ENCODE measurements at regions not wholly inside any gene's neighbourhood (a gene's known extent, or its start where the extent isn't known, plus 50 kb on each side); places are given as distances from the start of the nearest gene placed in this dataset.

DNA sequence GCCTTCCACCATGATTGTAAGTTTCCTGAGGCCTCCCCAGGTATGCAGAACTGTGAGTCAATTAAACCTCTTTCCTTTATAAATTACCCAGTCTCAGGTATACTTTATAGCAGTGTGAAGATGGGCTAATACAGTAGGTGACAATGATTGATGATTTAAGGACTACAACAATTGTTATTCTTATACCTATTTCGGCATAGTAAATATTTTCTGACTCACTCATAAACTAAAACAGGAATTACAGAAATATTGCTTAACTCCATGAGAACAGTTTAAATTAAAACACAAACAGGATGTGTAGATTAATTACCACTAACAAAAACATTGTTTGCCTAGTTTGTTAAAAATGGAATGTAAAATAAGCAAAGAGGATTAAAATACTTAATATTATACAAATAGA lies 839.9 kb downstream of the LTN1 start:
- Mint-ChIP-seq H3K4me1 (no peaks in the 10 kb centered on the region), H3K36me3 (no peaks in the 10 kb centered on the region), H3K9me3 (peaks cover 0 to 5% (median 0%) of the 10 kb centered on the region in 11 donors), H3K4me3 (no peak overlapping the region), H3K27me3 (peaks cover 0 to 3% (median 0%) of the 10 kb centered on the region in 5 donors), H3K27ac (no peak overlapping the region)
- ATAC-seq (no peak), DNase-seq (no peak)
- ChIA-PET POLR2A (no interaction called here), CTCF (no interaction called here)
- Histone ChIP-seq H3K4me1 (ENCODE audit: control insufficient read depth in 2 of 2, insufficient read depth in 2 of 2, low read length in 2 of 2) (no peaks in the 10 kb centered on the region), H3K36me3 (ENCODE audit: control insufficient read depth in 2 of 3, insufficient read depth in 3 of 3, low read length in 3 of 3) (no peaks in the 10 kb centered on the region), H3K27ac (ENCODE audit: low read depth, low read length) (no peak overlapping the region), H3K9me3 (ENCODE audit: control insufficient read depth in 2 of 3, low read length in 3 of 3) (no peaks in the 10 kb centered on the region), H3K4me3 (ENCODE audit: low read length) (no peak overlapping the region), H3K27me3 (ENCODE audit: control insufficient read depth in 2 of 2, insufficient read depth in 2 of 2, low read length in 2 of 2) (no peaks in the 10 kb centered on the region)
- intact Hi-C loops (cut with micrococcal nuclease): no loop called here

GRCh38 chr21:28151758-28152157 lies 840.9 kb downstream of the LTN1 start:
- H3K9me3 ChIP-seq (ENCODE audit: control insufficient read depth in 2 of 3, low read length in 3 of 3): no peaks in the 10 kb centered on the region
- POLR2A ChIA-PET: no interaction called here
- no peaks in the 10 kb centered on the region for H3K4me1 Mint-ChIP-seq
- H3K4me1 ChIP-seq (ENCODE audit: control insufficient read depth in 2 of 2, insufficient read depth in 2 of 2, low read length in 2 of 2): no peaks in the 10 kb centered on the region
- H3K27ac ChIP-seq (ENCODE audit: low read depth, low read length): no peak overlapping the region
- H3K9me3 Mint-ChIP-seq: peaks cover 0 to 5% (median 0%) of the 10 kb centered on the region in 11 donors
- CTCF ChIA-PET: no interaction called here
- no peaks in the 10 kb centered on the region for H3K27me3 Mint-ChIP-seq
- no peak for ATAC-seq
- intact Hi-C loops (cut with micrococcal nuclease): no loop called here
- H3K4me3 ChIP-seq (ENCODE audit: low read length): no peak overlapping the region
- no peak for DNase-seq
- no peak overlapping the region for H3K4me3 Mint-ChIP-seq
- H3K27me3 ChIP-seq (ENCODE audit: control insufficient read depth in 2 of 2, insufficient read depth in 2 of 2, low read length in 2 of 2): no peaks in the 10 kb centered on the region
- H3K27ac Mint-ChIP-seq: no peak overlapping the region
- H3K36me3 ChIP-seq (ENCODE audit: control insufficient read depth in 2 of 3, insufficient read depth in 3 of 3, low read length in 3 of 3): no peaks in the 10 kb centered on the region
- H3K36me3 Mint-ChIP-seq: no peaks in the 10 kb centered on the region

- DNase-seq: no peak
- Histone ChIP-seq H3K27ac (ENCODE audit: low read depth, low read length) (no peak overlapping the region), H3K36me3 (ENCODE audit: control insufficient read depth in 2 of 3, insufficient read depth in 3 of 3, low read length in 3 of 3) (no peaks in the 10 kb centered on the region), H3K9me3 (ENCODE audit: control insufficient read depth in 2 of 3, low read length in 3 of 3) (no peaks in the 10 kb centered on the region), H3K4me3 (ENCODE audit: low read length) (no peak overlapping the region), H3K4me1 (ENCODE audit: control insufficient read depth in 2 of 2, insufficient read depth in 2 of 2, low read length in 2 of 2) (no peaks in the 10 kb centered on the region), H3K27me3 (ENCODE audit: control insufficient read depth in 2 of 2, insufficient read depth in 2 of 2, low read length in 2 of 2) (no peaks in the 10 kb centered on the region)
- no peak for ATAC-seq
- H3K4me3 Mint-ChIP-seq: no peak overlapping the region
- ChIA-PET CTCF (no interaction called here), POLR2A (no interaction called here)
- peaks cover 0 to 5% (median 0%) of the 10 kb centered on the region in 11 donors for H3K9me3 Mint-ChIP-seq
- H3K4me1 Mint-ChIP-seq: no peaks in the 10 kb centered on the region
- H3K27ac Mint-ChIP-seq: no peak overlapping the region
- intact Hi-C loops (cut with micrococcal nuclease): no loop called here
- no peaks in the 10 kb centered on the region for H3K36me3 Mint-ChIP-seq
- no peaks in the 10 kb centered on the region for H3K27me3 Mint-ChIP-seq
These were observed 841.9 kb downstream of the LTN1 start for GRCh38 chr21:28150778-28151177.

DNA sequence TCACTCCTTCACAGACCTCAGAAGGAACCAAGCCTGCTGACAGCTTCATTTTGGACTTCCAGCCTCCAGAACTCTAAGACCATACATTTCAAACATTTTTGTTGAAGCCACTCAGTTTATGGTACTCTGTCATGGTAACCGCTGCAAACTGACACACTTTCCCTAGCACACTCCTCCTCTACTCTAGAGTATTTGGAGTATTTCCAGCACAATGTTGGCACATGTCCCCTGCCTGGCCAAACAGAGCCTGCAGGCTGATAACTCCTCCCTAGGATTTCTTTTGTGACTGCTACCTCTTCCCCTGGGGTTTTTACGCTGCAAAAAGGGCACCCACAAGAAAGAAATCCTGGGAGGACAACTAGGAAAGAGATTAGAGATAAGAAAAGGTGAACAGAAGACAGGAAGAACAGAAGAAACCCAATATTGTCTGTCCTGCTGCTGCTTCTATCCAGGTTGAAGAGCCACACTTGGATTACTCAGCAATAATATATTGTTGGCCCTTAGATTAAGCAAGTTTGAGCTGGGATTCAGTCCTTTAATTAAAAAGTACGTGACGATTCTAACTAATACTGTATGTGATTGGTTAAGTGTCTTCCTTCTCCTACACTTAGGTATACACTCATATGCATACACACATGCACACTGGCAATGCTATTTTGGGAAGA lies 844.1 kb downstream of the LTN1 start:
- Mint-ChIP-seq H3K9me3 (peaks cover 0 to 5% (median 0%) of the 10 kb centered on the region in 11 donors), H3K4me3 (no peak overlapping the region), H3K4me1 (no peaks in the 10 kb centered on the region), H3K36me3 (no peaks in the 10 kb centered on the region), H3K27me3 (no peaks in the 10 kb centered on the region), H3K27ac (no peak overlapping the region)
- Histone ChIP-seq H3K27ac (ENCODE audit: low read depth, low read length) (no peak overlapping the region), H3K27me3 (ENCODE audit: control insufficient read depth in 2 of 2, insufficient read depth in 2 of 2, low read length in 2 of 2) (no peaks in the 10 kb centered on the region), H3K9me3 (ENCODE audit: control insufficient read depth in 2 of 3, low read length in 3 of 3) (no peaks in the 10 kb centered on the region), H3K36me3 (ENCODE audit: control insufficient read depth in 2 of 3, insufficient read depth in 3 of 3, low read length in 3 of 3) (no peaks in the 10 kb centered on the region), H3K4me1 (ENCODE audit: control insufficient read depth in 2 of 2, insufficient read depth in 2 of 2, low read length in 2 of 2) (no peaks in the 10 kb centered on the region), H3K4me3 (ENCODE audit: low read length) (no peak overlapping the region)
- intact Hi-C loops (cut with micrococcal nuclease): no loop called here
- ChIA-PET CTCF (no interaction called here), POLR2A (no interaction called here)
- ATAC-seq (no peak), DNase-seq (no peak)

- Histone ChIP-seq H3K27me3 (ENCODE audit: control insufficient read depth in 2 of 2, insufficient read depth in 2 of 2, low read length in 2 of 2) (no peaks in the 10 kb centered on the region), H3K36me3 (ENCODE audit: control insufficient read depth in 2 of 3, insufficient read depth in 3 of 3, low read length in 3 of 3) (no peaks in the 10 kb centered on the region), H3K4me3 (ENCODE audit: low read length) (no peak overlapping the region), H3K27ac (ENCODE audit: low read depth, low read length) (no peak overlapping the region), H3K9me3 (ENCODE audit: control insufficient read depth in 2 of 3, low read length in 3 of 3) (no peaks in the 10 kb centered on the region), H3K4me1 (ENCODE audit: control insufficient read depth in 2 of 2, insufficient read depth in 2 of 2, low read length in 2 of 2) (no peaks in the 10 kb centered on the region)
- POLR2A ChIA-PET: no interaction called here
- Mint-ChIP-seq H3K4me1 (no peaks in the 10 kb centered on the region), H3K4me3 (no peak overlapping the region), H3K9me3 (peaks cover 0 to 3% (median 0%) of the 10 kb centered on the region in 11 donors), H3K36me3 (no peaks in the 10 kb centered on the region), H3K27me3 (peaks cover 0 to 4% (median 0%) of the 10 kb centered on the region in 5 donors), H3K27ac (no peak overlapping the region)
- DNase-seq (no peak), ATAC-seq (no peak)
- intact Hi-C loops (cut with micrococcal nuclease): no loop called here
- CTCF ChIA-PET: no interaction called here
These were observed 848.0 kb downstream of the LTN1 start for GRCh38 chr21:28144653-28145052.

- no peaks in the 10 kb centered on the region for H3K4me1 ChIP-seq (ENCODE audit: control insufficient read depth in 2 of 2, insufficient read depth in 2 of 2, low read length in 2 of 2)
- no peak for ATAC-seq
- no peaks in the 10 kb centered on the region for H3K27me3 ChIP-seq (ENCODE audit: control insufficient read depth in 2 of 2, insufficient read depth in 2 of 2, low read length in 2 of 2)
- no peak overlapping the region for H3K4me3 ChIP-seq (ENCODE audit: low read length)
- ChIA-PET POLR2A (no interaction called here), CTCF (no interaction called here)
- Mint-ChIP-seq H3K4me3 (no peak overlapping the region), H3K36me3 (no peaks in the 10 kb centered on the region), H3K27ac (no peak overlapping the region), H3K9me3 (peaks cover 0 to 4% (median 0%) of the 10 kb centered on the region in 11 donors), H3K27me3 (peaks cover 0 to 4% (median 0%) of the 10 kb centered on the region in 5 donors), H3K4me1 (no peaks in the 10 kb centered on the region)
- no peaks in the 10 kb centered on the region for H3K36me3 ChIP-seq (ENCODE audit: control insufficient read depth in 2 of 3, insufficient read depth in 3 of 3, low read length in 3 of 3)
- H3K27ac ChIP-seq (ENCODE audit: low read depth, low read length): no peak overlapping the region
- no peak for DNase-seq
- no peaks in the 10 kb centered on the region for H3K9me3 ChIP-seq (ENCODE audit: control insufficient read depth in 2 of 3, low read length in 3 of 3)
- intact Hi-C loops (cut with micrococcal nuclease): no loop called here
These were observed 848.6 kb downstream of the LTN1 start for GRCh38 chr21:28144089-28144488.

DNA sequence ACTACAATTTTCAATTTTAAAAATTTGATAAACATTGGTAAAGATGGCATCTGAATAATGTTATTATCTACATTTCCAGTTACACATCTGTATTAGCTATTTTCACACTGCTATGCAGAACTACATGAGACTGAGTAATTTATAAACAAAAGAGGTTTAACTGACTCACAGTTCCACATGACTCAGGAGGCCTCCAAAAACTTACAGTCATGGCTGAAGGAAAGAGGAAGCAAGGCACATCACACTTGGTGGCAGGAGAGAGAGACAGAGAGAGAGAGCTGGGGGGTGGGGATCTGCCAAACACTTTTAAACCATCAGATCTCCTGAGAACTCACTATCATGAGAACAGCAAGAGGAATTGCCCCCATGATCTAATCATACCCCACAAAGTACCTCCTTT lies 850.0 kb downstream of the LTN1 start:
- no peaks in the 10 kb centered on the region for H3K36me3 Mint-ChIP-seq
- POLR2A ChIA-PET: no interaction called here
- H3K4me3 Mint-ChIP-seq: no peak overlapping the region
- H3K27ac Mint-ChIP-seq: no peak overlapping the region
- peaks cover 0 to 6% (median 1%) of the 10 kb centered on the region in 11 donors for H3K9me3 Mint-ChIP-seq
- H3K36me3 ChIP-seq (ENCODE audit: control insufficient read depth in 2 of 3, insufficient read depth in 3 of 3, low read length in 3 of 3): no peaks in the 10 kb centered on the region
- intact Hi-C loops (cut with micrococcal nuclease): no loop called here
- CTCF ChIA-PET: no interaction called here
- no peaks in the 10 kb centered on the region for H3K4me1 Mint-ChIP-seq
- H3K27ac ChIP-seq (ENCODE audit: low read depth, low read length): no peak overlapping the region
- ATAC-seq (peak; percentile 80), DNase-seq (no peak)
- H3K27me3 Mint-ChIP-seq: peaks cover 0 to 4% (median 0%) of the 10 kb centered on the region in 5 donors
- no peaks in the 10 kb centered on the region for H3K4me1 ChIP-seq (ENCODE audit: control insufficient read depth in 2 of 2, insufficient read depth in 2 of 2, low read length in 2 of 2)
- H3K27me3 ChIP-seq (ENCODE audit: control insufficient read depth in 2 of 2, insufficient read depth in 2 of 2, low read length in 2 of 2): no peaks in the 10 kb centered on the region
- no peak overlapping the region for H3K4me3 ChIP-seq (ENCODE audit: low read length)
- H3K9me3 ChIP-seq (ENCODE audit: control insufficient read depth in 2 of 3, low read length in 3 of 3): no peaks in the 10 kb centered on the region
